ENCODE measurements at regions not wholly inside any gene's neighbourhood (a gene's known extent, or its start where the extent isn't known, plus 50 kb on each side); places are given as distances from the start of the nearest gene placed in this dataset.

DNA sequence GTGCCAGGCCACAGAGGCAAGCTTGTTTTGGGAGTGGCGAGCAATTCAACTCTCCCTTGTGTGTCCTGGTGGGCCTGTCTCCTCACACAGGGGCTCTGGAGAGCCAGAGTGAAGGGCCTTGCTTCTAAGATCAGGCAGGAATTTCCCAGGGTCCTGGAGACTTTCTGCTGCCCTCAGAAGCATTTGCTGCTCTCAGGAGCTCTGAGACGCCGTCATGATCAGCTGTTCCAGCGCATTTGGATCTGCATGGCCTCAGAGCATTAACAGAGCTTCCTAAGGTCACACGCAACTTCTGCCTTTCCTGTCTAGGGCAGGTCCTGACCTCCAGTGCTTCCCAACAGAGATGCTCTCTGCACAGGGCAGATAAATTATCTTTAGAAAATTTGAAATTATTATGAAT is 52.2 kb upstream of the C10orf90 start:
- TF ChIP-seq, protein P1, sequence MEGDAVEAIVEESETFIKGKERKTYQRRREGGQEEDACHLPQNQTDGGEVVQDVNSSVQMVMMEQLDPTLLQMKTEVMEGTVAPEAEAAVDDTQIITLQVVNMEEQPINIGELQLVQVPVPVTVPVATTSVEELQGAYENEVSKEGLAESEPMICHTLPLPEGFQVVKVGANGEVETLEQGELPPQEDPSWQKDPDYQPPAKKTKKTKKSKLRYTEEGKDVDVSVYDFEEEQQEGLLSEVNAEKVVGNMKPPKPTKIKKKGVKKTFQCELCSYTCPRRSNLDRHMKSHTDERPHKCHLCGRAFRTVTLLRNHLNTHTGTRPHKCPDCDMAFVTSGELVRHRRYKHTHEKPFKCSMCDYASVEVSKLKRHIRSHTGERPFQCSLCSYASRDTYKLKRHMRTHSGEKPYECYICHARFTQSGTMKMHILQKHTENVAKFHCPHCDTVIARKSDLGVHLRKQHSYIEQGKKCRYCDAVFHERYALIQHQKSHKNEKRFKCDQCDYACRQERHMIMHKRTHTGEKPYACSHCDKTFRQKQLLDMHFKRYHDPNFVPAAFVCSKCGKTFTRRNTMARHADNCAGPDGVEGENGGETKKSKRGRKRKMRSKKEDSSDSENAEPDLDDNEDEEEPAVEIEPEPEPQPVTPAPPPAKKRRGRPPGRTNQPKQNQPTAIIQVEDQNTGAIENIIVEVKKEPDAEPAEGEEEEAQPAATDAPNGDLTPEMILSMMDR (IDR thresholded peaks at IDR 0.05; ENCODE audit: unreplicated experiment), result no peak
- no peak for DNase-seq (ENCODE audit: low spot score in 2 of 2, unreplicated experiment in 2 of 2)
- Mint-ChIP-seq H3K4me3 (no peak overlapping the region), H3K27ac (no peak overlapping the region), H3K36me3 (no peaks in the 10 kb centered on the region), H3K9me3 (peaks cover 13% of the 10 kb centered on the region), H3K27me3 (ENCODE audit: low read depth) (peaks cover 33% of the 10 kb centered on the region), H3K4me1 (no peaks in the 10 kb centered on the region)

DNA sequence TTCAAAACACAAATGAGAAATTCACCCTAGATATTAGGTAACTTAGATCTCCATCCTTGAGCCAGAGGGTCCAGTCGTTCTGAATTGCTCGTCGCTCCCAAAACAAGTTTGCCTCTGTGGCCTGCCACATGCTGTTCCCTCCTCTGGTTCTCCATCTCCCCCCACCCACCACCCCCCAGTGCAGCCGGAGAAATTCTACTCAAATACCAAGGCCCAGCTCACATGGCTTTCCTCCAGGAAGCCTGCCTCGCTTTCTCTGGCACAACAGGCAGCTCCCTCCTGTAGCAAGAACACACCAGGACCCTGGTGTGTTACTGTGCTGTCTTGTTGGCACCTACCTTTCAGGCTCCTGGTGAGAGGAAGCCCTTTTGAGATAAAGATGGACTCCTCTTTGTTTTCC is 52.7 kb upstream of the C10orf90 start:
- no peaks in the 10 kb centered on the region for H3K36me3 Mint-ChIP-seq
- no peaks in the 10 kb centered on the region for H3K4me1 Mint-ChIP-seq
- peaks cover 15% of the 10 kb centered on the region for H3K9me3 Mint-ChIP-seq
- TF ChIP-seq, protein P1 (IDR thresholded peaks at IDR 0.05; ENCODE audit: unreplicated experiment), result no peak
- H3K4me3 Mint-ChIP-seq, result no peak overlapping the region
- DNase-seq (ENCODE audit: low spot score in 2 of 2, unreplicated experiment in 2 of 2), result no peak
- no peak overlapping the region for H3K27ac Mint-ChIP-seq
- peaks cover 28% of the 10 kb centered on the region for H3K27me3 Mint-ChIP-seq (ENCODE audit: low read depth)

DNA sequence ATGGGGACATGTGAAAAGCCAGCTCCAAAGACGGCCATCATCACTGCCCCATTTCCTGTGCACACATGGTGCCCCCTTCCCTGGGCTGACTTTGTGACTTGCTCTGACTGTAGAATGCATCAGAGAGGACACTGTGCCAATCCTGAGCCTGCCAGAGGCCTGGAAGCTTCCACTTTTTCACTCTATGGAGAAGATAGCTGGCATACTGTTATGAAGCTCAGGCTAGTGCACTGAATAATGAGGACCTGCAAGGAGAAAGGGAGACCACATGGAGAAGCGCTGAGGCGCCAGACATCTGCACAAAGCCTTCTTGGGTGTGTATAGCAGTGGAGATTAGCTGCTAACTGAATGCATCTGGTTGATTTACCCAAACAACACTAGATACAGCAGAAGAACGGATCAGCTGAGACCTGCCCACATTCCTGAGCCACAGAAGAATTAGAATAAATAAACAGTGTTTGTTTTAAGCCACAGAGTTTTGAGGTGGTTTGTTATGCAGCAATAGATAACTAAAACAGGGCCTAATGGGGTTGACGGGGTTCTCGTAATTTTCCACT is 58.9 kb upstream of the C10orf90 start:
- no peaks in the 10 kb centered on the region for H3K36me3 Mint-ChIP-seq
- DNase-seq (ENCODE audit: low spot score in 2 of 2, unreplicated experiment in 2 of 2), result no peak
- peaks cover 21% of the 10 kb centered on the region for H3K9me3 Mint-ChIP-seq
- TF ChIP-seq, protein P1 (IDR thresholded peaks at IDR 0.05; ENCODE audit: unreplicated experiment), result no peak
- no peak overlapping the region for H3K27ac Mint-ChIP-seq
- no peaks in the 10 kb centered on the region for H3K4me1 Mint-ChIP-seq
- peaks cover 22% of the 10 kb centered on the region for H3K27me3 Mint-ChIP-seq (ENCODE audit: low read depth)
- H3K4me3 Mint-ChIP-seq, result no peak overlapping the region

DNA sequence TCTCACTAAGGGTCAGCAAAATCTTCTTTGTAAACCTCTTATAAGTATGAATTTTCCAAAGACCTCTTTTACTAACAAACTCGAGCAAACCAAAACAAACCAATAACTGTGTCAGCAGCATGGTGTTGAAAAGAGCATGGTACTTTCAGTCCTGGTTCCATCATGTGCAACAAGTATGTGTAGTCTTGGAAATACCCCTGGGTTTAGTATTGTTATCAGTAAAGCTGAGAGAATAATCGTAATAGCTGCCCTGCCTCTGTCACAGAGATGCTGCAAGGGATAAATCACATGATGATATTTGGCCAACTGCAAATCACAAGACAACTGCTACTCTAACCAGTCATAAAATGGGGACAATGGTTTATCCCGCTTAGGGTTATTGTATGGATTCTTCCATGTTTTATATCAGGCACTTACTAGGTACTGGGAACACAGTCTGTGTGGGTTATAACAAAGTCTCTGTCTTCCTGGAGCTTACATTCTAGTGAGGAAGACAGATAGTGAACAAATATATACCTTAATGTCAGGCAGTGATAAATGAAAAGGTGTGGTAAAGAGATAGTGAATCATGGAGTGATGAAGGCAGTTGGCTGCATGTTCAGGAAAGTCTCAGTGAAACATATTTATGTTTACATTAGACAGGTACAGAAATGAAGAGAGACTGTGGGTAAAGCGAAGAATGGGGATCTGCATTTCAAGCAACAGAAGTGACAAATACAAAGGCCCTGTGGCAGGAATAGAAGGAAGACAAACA is 60.5 kb upstream of the C10orf90 start:
- no peak overlapping the region for H3K4me3 Mint-ChIP-seq
- TF ChIP-seq, protein P1 (IDR thresholded peaks at IDR 0.05; ENCODE audit: unreplicated experiment), result no peak
- no peaks in the 10 kb centered on the region for H3K4me1 Mint-ChIP-seq
- H3K27ac Mint-ChIP-seq, result no peak overlapping the region
- peaks cover 23% of the 10 kb centered on the region for H3K27me3 Mint-ChIP-seq (ENCODE audit: low read depth)
- no peaks in the 10 kb centered on the region for H3K36me3 Mint-ChIP-seq
- DNase-seq (ENCODE audit: low spot score in 2 of 2, unreplicated experiment in 2 of 2), result no peak
- H3K9me3 Mint-ChIP-seq, result peaks cover 19% of the 10 kb centered on the region

DNA sequence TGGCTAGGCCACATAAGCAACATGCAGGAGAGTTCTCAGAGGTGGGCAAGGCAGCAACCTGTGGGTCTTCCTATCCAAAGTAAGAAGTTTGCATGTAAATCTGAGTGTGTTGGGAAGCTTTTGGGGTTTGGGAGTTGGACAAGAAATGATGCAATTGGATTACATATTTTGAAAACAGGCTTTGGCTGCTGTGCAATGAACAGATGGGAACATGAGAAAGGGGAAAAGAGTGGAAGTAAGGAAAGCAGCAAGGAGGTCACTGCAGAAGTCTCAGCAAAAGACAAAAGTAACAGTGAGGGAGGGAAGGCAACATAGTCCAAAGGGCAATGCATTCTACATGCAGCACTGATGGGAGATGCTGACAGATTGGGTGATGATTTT is 61.1 kb upstream of the C10orf90 start:
- TF ChIP-seq, protein P1 (IDR thresholded peaks at IDR 0.05; ENCODE audit: unreplicated experiment), result no peak
- no peaks in the 10 kb centered on the region for H3K36me3 Mint-ChIP-seq
- no peak overlapping the region for H3K27ac Mint-ChIP-seq
- H3K4me3 Mint-ChIP-seq, result no peak overlapping the region
- peaks cover 23% of the 10 kb centered on the region for H3K27me3 Mint-ChIP-seq (ENCODE audit: low read depth)
- H3K9me3 Mint-ChIP-seq, result peaks cover 18% of the 10 kb centered on the region
- no peak for DNase-seq (ENCODE audit: low spot score in 2 of 2, unreplicated experiment in 2 of 2)
- H3K4me1 Mint-ChIP-seq, result no peaks in the 10 kb centered on the region

All from mesothelial cell of epicardium (in vitro differentiated cells).